Lower leg skin (tissue), 3 donors: ENCODE measurements at regions not wholly inside any gene's neighbourhood (a gene's known extent, or its start where the extent isn't known, plus 50 kb on each side); places are given as distances from the start of the nearest gene placed in this dataset.

Experiments used
- CTCF ChIP-seq, 3 donors: fragments of 450-650 bp; IDR thresholded peaks; one replicate each; pipeline ENCODE4 v1.5.1; 2016; ENCODE audit warnings: antibody characterized with exemption in 3 of 3, mild to moderate bottlenecking in 3 of 3, moderate library complexity in 2 of 3
- POLR2A ChIP-seq, 2 donors: fragments of 450-650 bp; IDR thresholded peaks; one replicate each; pipeline ENCODE4 v1.6.1; 2016 to 2017; ENCODE audit warnings: antibody characterized with exemption in 2 of 2, mild to moderate bottlenecking in 1 of 2, moderate library complexity in 1 of 2

DNA sequence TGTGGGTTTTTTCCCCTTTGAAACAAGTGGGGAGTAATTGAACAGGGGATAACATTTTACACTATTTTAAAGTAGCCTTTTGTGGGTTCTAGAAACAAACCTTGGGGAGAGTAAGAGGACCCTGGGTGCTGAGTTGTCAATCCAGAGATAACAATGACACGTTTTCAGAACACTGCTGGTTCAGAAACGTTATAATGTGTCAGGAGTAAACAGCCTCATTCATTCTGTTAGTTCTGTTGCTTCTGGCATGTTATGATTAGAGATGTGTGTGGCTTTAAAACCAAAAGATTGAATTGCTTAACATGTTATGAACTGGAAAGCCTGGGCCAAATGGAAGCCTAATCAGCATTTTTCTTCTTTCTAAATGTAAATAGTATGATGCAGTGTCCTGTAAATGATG is 680.5 kb upstream of the NOVA1 start:
- TF ChIP-seq CTCF (IDR thresholded peaks at IDR 0.05) = no peak
- no peak for TF ChIP-seq POLR2A (IDR thresholded peaks at IDR 0.05)
